ENCODE measurements at regions not wholly inside any gene's neighbourhood (a gene's known extent, or its start where the extent isn't known, plus 50 kb on each side); places are given as distances from the start of the nearest gene placed in this dataset.

GRCh38 chr10:11687357-11687771 lies 54.8 kb upstream of the ECHDC3 start:
- FAIRE-seq, result no peak
- no TSS peak for BruUV-seq (replicated peaks)
- Histone ChIP-seq H3K9me3 (ENCODE audit: low read length) (no peaks in the 10 kb centered on the region), H3K27me3 (ENCODE audit: control insufficient read depth in 1 of 2, insufficient read depth in 2 of 2, low read length in 2 of 2) (no peaks in the 10 kb centered on the region), H4K20me1 (ENCODE audit: insufficient read depth, low read length) (no peaks in the 10 kb centered on the region), H3K4me3 (replicated peaks in 1 of 3; ENCODE audit: insufficient read depth in 1 of 3, low read depth in 2 of 3, low read length in 3 of 3) (no peak overlapping the region), H3K27ac (ENCODE audit: extremely low read length, insufficient read depth, low read length) (no peak overlapping the region), H3K4me1 (ENCODE audit: insufficient read depth, low read length) (peaks cover 94% of the 10 kb centered on the region), H3K79me2 (ENCODE audit: insufficient read depth, low read length) (no peaks in the 10 kb centered on the region), H3K36me3 (replicated peaks in 1 of 2; ENCODE audit: control insufficient read depth in 1 of 2, insufficient read depth in 2 of 2, low read length in 2 of 2) (no peaks in the 10 kb centered on the region), H3K9ac (ENCODE audit: insufficient read depth, low read depth, low read length) (no peak overlapping the region), H3K4me2 (ENCODE audit: low read depth, low read length) (peak overlapping the region; percentile 19), H2AFZ (ENCODE audit: low read length) (no peak overlapping the region)
- 46% methylated on average over 5 of the region's 8 CpGs for WGBS (ENCODE audit: low lambda C conversion rate)
- in situ Hi-C loops (cut with HindIII; ENCODE audit: extremely low pct_ligation_motif_present, low pct_unique_long_range_greater_than_20kb) (no loop called here), intact Hi-C loops (cut with micrococcal nuclease; ENCODE audit: unreplicated experiment) (no loop called here)
- ATAC-seq, result peak; percentile 22
- DNase-seq (ENCODE audit: low spot score), result no peak
- no peak for TF ChIP-seq ZNF143 (CRISPR knock-in tag; IDR thresholded peaks at IDR 0.05)
- CTCF ChIA-PET (ENCODE audit: low intra/inter-chr PET ratio, low total read pairs), result no interaction called here
- POLR2A ChIA-PET, result no interaction called here

GRCh38 chr10:11685787-11686218 lies 56.4 kb upstream of the ECHDC3 start:
- no peak for ATAC-seq
- in situ Hi-C loops (cut with HindIII; ENCODE audit: extremely low pct_ligation_motif_present, low pct_unique_long_range_greater_than_20kb), result no loop called here
- Histone ChIP-seq H3K9ac (ENCODE audit: insufficient read depth, low read depth, low read length) (no peak overlapping the region), H3K9me3 (ENCODE audit: low read length) (no peaks in the 10 kb centered on the region), H3K79me2 (ENCODE audit: insufficient read depth, low read length) (no peaks in the 10 kb centered on the region), H3K27ac (ENCODE audit: extremely low read length, insufficient read depth, low read length) (no peak overlapping the region), H4K20me1 (ENCODE audit: insufficient read depth, low read length) (no peaks in the 10 kb centered on the region), H2AFZ (ENCODE audit: low read length) (no peak overlapping the region), H3K4me1 (ENCODE audit: insufficient read depth, low read length) (peaks cover 84% of the 10 kb centered on the region), H3K4me3 (replicated peaks in 1 of 3; ENCODE audit: insufficient read depth in 1 of 3, low read depth in 2 of 3, low read length in 3 of 3) (no peak overlapping the region), H3K36me3 (replicated peaks in 1 of 2; ENCODE audit: control insufficient read depth in 1 of 2, insufficient read depth in 2 of 2, low read length in 2 of 2) (no peaks in the 10 kb centered on the region), H3K4me2 (ENCODE audit: low read depth, low read length) (peak overlapping the region; percentile 48), H3K27me3 (ENCODE audit: control insufficient read depth in 1 of 2, insufficient read depth in 2 of 2, low read length in 2 of 2) (no peaks in the 10 kb centered on the region)
- BruUV-seq (replicated peaks), result no TSS peak
- WGBS (ENCODE audit: low lambda C conversion rate), result 21% methylated on average over 7 of the region's 7 CpGs
- DNase-seq (ENCODE audit: low spot score), result peak; percentile 47
- CTCF ChIA-PET (ENCODE audit: low intra/inter-chr PET ratio, low total read pairs), result no interaction called here
- POLR2A ChIA-PET, result interaction anchor here (1.1 to 1.6 kb wide), 2 partner anchors 13 to 30 kb away, joined by 6 read pairs; no protein-coding TSS in a partner anchor
- peak; percentile 55 for FAIRE-seq
- intact Hi-C loops (cut with micrococcal nuclease; ENCODE audit: unreplicated experiment), result no loop called here
- TF ChIP-seq SIX4 (CRISPR knock-in tag; IDR thresholded peaks at IDR 0.05) (no peak), ZNF883 (CRISPR knock-in tag; IDR thresholded peaks at IDR 0.05; ENCODE audit: not compliant biosample characterization) (no peak), THAP7 (CRISPR knock-in tag; IDR thresholded peaks at IDR 0.05) (no peak), SAP130 (CRISPR knock-in tag; IDR thresholded peaks at IDR 0.05; ENCODE audit: low read depth) (peak; percentile 42), ZNF646 (CRISPR knock-in tag; IDR thresholded peaks at IDR 0.05) (no peak), SOX13 (IDR thresholded peaks at IDR 0.05) (no peak), SOX13 (CRISPR knock-in tag; conservative IDR thresholded peaks at IDR 0.05 in 1 of 2, IDR thresholded peaks at IDR 0.05 in 1 of 2) (peak in 1 of 2 experiments; percentile 65; a peak in 1 of 4 replicates), ZNF205 (CRISPR knock-in tag; IDR thresholded peaks at IDR 0.05) (no peak), CSRNP1 (CRISPR knock-in tag; IDR thresholded peaks at IDR 0.05) (no peak), ZNF251 (CRISPR knock-in tag; IDR thresholded peaks at IDR 0.05) (no peak)
